ENCODE measurements at regions not wholly inside any gene's neighbourhood (a gene's known extent, or its start where the extent isn't known, plus 50 kb on each side); places are given as distances from the start of the nearest gene placed in this dataset.

GRCh38 chr12:126076515-126076914 lies 1011.3 kb downstream of the AACS start:
- Histone ChIP-seq H3K27me3 (no peaks in the 10 kb centered on the region), H3K9me3 (replicated peaks in 1 of 3) (no peaks in the 10 kb centered on the region), H3K4me1 (replicated peaks in 1 of 2) (no peaks in the 10 kb centered on the region), H3K36me3 (replicated peaks in 1 of 2) (no peaks in the 10 kb centered on the region), H3K4me3 (no peak overlapping the region), H3K27ac (no peak overlapping the region)
- no peak for TF ChIP-seq POLR2A (IDR thresholded peaks at IDR 0.05)
- TF ChIP-seq CTCF (IDR thresholded peaks at IDR 0.05) = no peak
- 28 to 40% (median 34%) methylated on average over 1 of the region's 1 CpG for WGBS, 4 donors
- intact Hi-C loops (cut with DNase I) = no loop called here
- DNase-seq = no peak

GRCh38 chr12:126083926-126084325 lies 1018.7 kb downstream of the AACS start:
- no peak overlapping the region for H3K27ac ChIP-seq
- no peaks in the 10 kb centered on the region for H3K27me3 ChIP-seq
- no peak overlapping the region for H3K4me3 ChIP-seq
- DNase-seq = no peak
- WGBS, 4 donors = 80 to 84% (median 81%) methylated on average over 5 to 8 of the region's 8 CpGs
- no peaks in the 10 kb centered on the region for H3K4me1 ChIP-seq (replicated peaks in 1 of 2)
- no peaks in the 10 kb centered on the region for H3K9me3 ChIP-seq (replicated peaks in 1 of 3)
- intact Hi-C loops (cut with DNase I) = no loop called here
- no peak for TF ChIP-seq POLR2A (IDR thresholded peaks at IDR 0.05)
- no peak for TF ChIP-seq CTCF (IDR thresholded peaks at IDR 0.05)
- no peaks in the 10 kb centered on the region for H3K36me3 ChIP-seq (replicated peaks in 1 of 2)

GRCh38 chr12:126084480-126084879 lies 1019.2 kb downstream of the AACS start:
- Histone ChIP-seq H3K36me3 (replicated peaks in 1 of 2) (no peaks in the 10 kb centered on the region), H3K4me3 (no peak overlapping the region), H3K9me3 (replicated peaks in 1 of 3) (no peaks in the 10 kb centered on the region), H3K27ac (no peak overlapping the region), H3K4me1 (replicated peaks in 1 of 2) (no peaks in the 10 kb centered on the region), H3K27me3 (no peaks in the 10 kb centered on the region)
- TF ChIP-seq POLR2A (IDR thresholded peaks at IDR 0.05) (no peak), CTCF (IDR thresholded peaks at IDR 0.05) (no peak)
- intact Hi-C loops (cut with DNase I) = no loop called here
- DNase-seq = no peak

- DNase-seq = no peak
- Histone ChIP-seq H3K36me3 (replicated peaks in 1 of 2) (no peaks in the 10 kb centered on the region), H3K27ac (no peak overlapping the region), H3K27me3 (no peaks in the 10 kb centered on the region), H3K4me3 (no peak overlapping the region), H3K9me3 (replicated peaks in 1 of 3) (no peaks in the 10 kb centered on the region), H3K4me1 (replicated peaks in 1 of 2) (no peaks in the 10 kb centered on the region)
- WGBS, 4 donors = 6 to 56% (median 40%) methylated on average over 3 of the region's 3 CpGs
- intact Hi-C loops (cut with DNase I) = no loop called here
- no peak for TF ChIP-seq POLR2A (IDR thresholded peaks at IDR 0.05)
- no peak for TF ChIP-seq CTCF (IDR thresholded peaks at IDR 0.05)
Measured at GRCh38 chr12:126086242-126086641, 1021.0 kb downstream of the AACS start.

Data from adrenal gland (tissue), 9 donors.